ENCODE measurements at regions not wholly inside any gene's neighbourhood (a gene's known extent, or its start where the extent isn't known, plus 50 kb on each side); places are given as distances from the start of the nearest gene placed in this dataset.

- no peak for DNase-seq
Measured at GRCh38 chr4:180225977-180226376, 2017.2 kb upstream of the TENM3 start.

GRCh38 chr4:180234730-180235129 lies 2008.5 kb upstream of the TENM3 start:
- no peak for DNase-seq
- intact Hi-C loops (cut with DNase I) = no loop called here

More at GRCh38 chr4:180225977-180226376, 2017.2 kb upstream of the TENM3 start:
- intact Hi-C loops (cut with DNase I) = no loop called here

GRCh38 chr4:180240670-180241069 lies 2002.5 kb upstream of the TENM3 start:
- DNase-seq = no peak
- intact Hi-C loops (cut with DNase I) = no loop called here

- intact Hi-C loops (cut with DNase I) = no loop called here
- no peak for DNase-seq
Measured at GRCh38 chr4:180253419-180253818, 1989.8 kb upstream of the TENM3 start.

- DNase-seq = no peak
- intact Hi-C loops (cut with DNase I) = no loop called here
Measured at GRCh38 chr4:180261346-180261745, 1981.9 kb upstream of the TENM3 start.

- DNase-seq = no peak
- intact Hi-C loops (cut with DNase I) = no loop called here
Measured at GRCh38 chr4:180280076-180280475, 1963.1 kb upstream of the TENM3 start.

- intact Hi-C loops (cut with DNase I) = no loop called here
- no peak for DNase-seq
Measured at GRCh38 chr4:180280726-180281297, 1962.4 kb upstream of the TENM3 start.

- DNase-seq = no peak
- intact Hi-C loops (cut with DNase I) = no loop called here
Measured at GRCh38 chr4:180281724-180282123, 1961.5 kb upstream of the TENM3 start.

GRCh38 chr4:180284267-180284666 lies 1958.9 kb upstream of the TENM3 start:
- intact Hi-C loops (cut with DNase I) = no loop called here
- no peak for DNase-seq

GRCh38 chr4:180285796-180286195 lies 1957.4 kb upstream of the TENM3 start:
- no peak for DNase-seq
- intact Hi-C loops (cut with DNase I) = no loop called here

- DNase-seq = no peak
Measured at GRCh38 chr4:180292339-180292738, 1950.9 kb upstream of the TENM3 start.

GRCh38 chr4:180296036-180296599 lies 1947.1 kb upstream of the TENM3 start:
- intact Hi-C loops (cut with DNase I) = no loop called here
- no peak for DNase-seq

More at GRCh38 chr4:180292339-180292738, 1950.9 kb upstream of the TENM3 start:
- intact Hi-C loops (cut with DNase I) = no loop called here

- no peak for DNase-seq
- intact Hi-C loops (cut with DNase I) = no loop called here
Measured at GRCh38 chr4:180304321-180304720, 1938.9 kb upstream of the TENM3 start.

GRCh38 chr4:180310616-180311015 lies 1932.6 kb upstream of the TENM3 start:
- intact Hi-C loops (cut with DNase I) = no loop called here
- DNase-seq = no peak

- DNase-seq = no peak
- intact Hi-C loops (cut with DNase I) = no loop called here
Measured at GRCh38 chr4:180314972-180315371, 1928.2 kb upstream of the TENM3 start.

GRCh38 chr4:180330521-180330920 lies 1912.7 kb upstream of the TENM3 start:
- no peak for DNase-seq
- intact Hi-C loops (cut with DNase I) = no loop called here

- intact Hi-C loops (cut with DNase I) = no loop called here
- no peak for DNase-seq
Measured at GRCh38 chr4:180333162-180333561, 1910.0 kb upstream of the TENM3 start.

GRCh38 chr4:180335566-180335965 lies 1907.6 kb upstream of the TENM3 start:
- no peak for DNase-seq
- intact Hi-C loops (cut with DNase I) = no loop called here

- no peak for DNase-seq
Measured at GRCh38 chr4:180336494-180337090, 1906.6 kb upstream of the TENM3 start.

GRCh38 chr4:180341926-180342325 lies 1901.3 kb upstream of the TENM3 start:
- DNase-seq = no peak
- intact Hi-C loops (cut with DNase I) = no loop called here

More at GRCh38 chr4:180336494-180337090, 1906.6 kb upstream of the TENM3 start:
- intact Hi-C loops (cut with DNase I) = no loop called here

GRCh38 chr4:180350901-180351300 lies 1892.3 kb upstream of the TENM3 start:
- intact Hi-C loops (cut with DNase I) = no loop called here
- no peak for DNase-seq

GRCh38 chr4:180356766-180357165 lies 1886.4 kb upstream of the TENM3 start:
- intact Hi-C loops (cut with DNase I) = no loop called here
- no peak for DNase-seq
